GM12865 (cell line): ENCODE measurements at regions not wholly inside any gene's neighbourhood (a gene's known extent, or its start where the extent isn't known, plus 50 kb on each side); places are given as distances from the start of the nearest gene placed in this dataset.

Experiments
- DNase-seq: peaks from one replicate; pipeline ENCODE4 v3.0.0; 2010; ENCODE audit warnings: low read depth
- H3K4me3 ChIP-seq: 2 replicates; pipeline ENCODE4 v1.5.1; 2011; ENCODE audit warnings: mild to moderate bottlenecking, low read depth, low read length, control low read depth
- CTCF ChIP-seq: IDR thresholded peaks from 2 replicates; pipeline ENCODE4 v1.5.1; 2011; ENCODE audit warnings: low read length, control low read depth, low read depth, inconsistent platforms; ENCODE audit not compliant: insufficient read depth; ENCODE audit errors: missing control alignments

DNA sequence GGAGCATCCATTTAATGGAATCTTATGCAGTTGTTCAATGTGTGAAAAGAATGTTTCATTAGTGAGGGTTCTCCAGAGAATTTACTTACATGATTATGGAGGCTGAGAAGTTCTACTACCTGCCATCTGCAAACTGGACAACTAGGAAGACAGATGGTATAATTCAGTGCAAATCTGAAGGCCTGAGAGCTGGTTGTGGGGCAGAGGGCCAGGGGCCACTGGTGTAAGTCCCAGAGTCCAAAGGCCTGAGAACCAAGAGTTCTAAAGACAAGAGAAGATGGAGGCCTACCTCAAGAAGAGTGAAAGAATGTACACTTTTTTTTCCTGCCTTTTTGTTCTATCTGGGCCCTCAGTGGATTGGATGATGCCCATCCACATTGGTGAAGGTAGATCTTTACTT, 114.8 kb downstream of the DDX1 start:
- H3K4me3 ChIP-seq = no peak overlapping the region
- no peak for TF ChIP-seq CTCF
- DNase-seq = no peak

- TF ChIP-seq CTCF = no peak
- no peak overlapping the region for H3K4me3 ChIP-seq
- DNase-seq = no peak
Observed at GRCh38 chr2:15706986-15707632, 115.4 kb downstream of the DDX1 start.

DNA sequence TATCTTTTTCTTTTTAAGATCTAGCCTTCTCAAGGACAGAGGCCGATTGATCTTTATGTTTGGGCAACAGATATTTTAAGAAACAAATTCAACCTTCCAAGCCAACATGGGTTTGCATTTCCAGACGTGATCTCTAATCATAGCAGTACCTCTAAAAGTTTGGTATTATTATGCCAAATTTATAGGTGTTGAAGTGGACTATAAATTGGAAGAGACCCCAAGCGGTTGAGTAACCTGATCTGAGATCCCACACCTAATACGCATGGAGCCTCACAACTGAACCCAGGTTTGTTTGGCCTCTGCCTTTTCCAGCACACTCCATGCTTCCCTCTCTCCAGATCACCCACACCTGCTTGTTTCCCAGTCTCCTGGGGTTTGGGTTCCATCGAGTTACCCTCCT, 116.5 kb downstream of the DDX1 start:
- no peak for DNase-seq
- no peak for TF ChIP-seq CTCF
- H3K4me3 ChIP-seq = no peak overlapping the region

- no peak for DNase-seq
- H3K4me3 ChIP-seq = no peak overlapping the region
- TF ChIP-seq CTCF = no peak
Observed at GRCh38 chr2:15708865-15709820, 117.5 kb downstream of the DDX1 start.

- H3K4me3 ChIP-seq = no peak overlapping the region
- no peak for TF ChIP-seq CTCF
- DNase-seq = no peak
Observed at GRCh38 chr2:15711126-15711860, 119.6 kb downstream of the DDX1 start.

DNA sequence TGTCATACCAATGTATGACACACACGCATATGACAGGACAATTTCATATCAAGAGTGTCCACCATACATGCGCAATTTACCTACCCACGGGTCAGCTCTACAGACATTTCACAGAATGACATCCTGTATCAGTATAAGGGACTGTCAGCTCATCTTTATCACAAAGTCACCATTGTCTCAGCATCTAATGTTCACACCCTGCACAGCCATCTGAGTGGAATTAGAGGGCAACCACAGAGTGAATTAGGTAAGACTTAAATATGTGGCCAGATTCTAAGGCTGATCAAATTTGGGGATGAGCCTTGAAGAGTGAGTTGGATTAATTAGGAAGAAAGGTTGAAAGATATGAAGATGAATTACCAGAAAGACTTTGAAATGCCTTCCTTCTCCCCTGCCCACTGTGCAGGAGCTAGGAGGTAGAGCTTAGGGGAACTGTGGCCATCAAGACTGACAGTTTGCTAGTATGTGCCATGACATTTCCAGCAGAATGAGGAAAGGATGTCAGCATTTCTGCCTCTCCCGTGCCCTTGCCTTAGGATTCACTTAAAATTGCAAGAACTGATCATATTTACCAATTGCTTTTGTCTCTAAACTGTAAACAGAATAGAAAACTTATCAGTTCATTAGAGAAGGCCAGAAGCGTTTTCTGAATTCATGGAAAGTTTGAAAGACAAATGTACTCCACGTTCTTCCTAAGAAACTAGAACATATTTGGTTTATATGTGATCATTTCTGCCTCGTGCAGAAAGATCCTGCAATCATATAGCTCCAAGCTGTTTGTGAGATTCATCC, 121.1 kb downstream of the DDX1 start:
- no peak overlapping the region for H3K4me3 ChIP-seq
- DNase-seq = no peak
- no peak for TF ChIP-seq CTCF
